Epithelial cell of esophagus (primary cell): ENCODE measurements at regions not wholly inside any gene's neighbourhood (a gene's known extent, or its start where the extent isn't known, plus 50 kb on each side); places are given as distances from the start of the nearest gene placed in this dataset.

Experiments
- DNase-seq: peaks from one replicate; pipeline ENCODE4 v3.0.0; 2010; ENCODE audit warnings: low read depth
- H3K4me3 ChIP-seq: 2 replicates; pipeline ENCODE4 v1.5.1; 2011; ENCODE audit warnings: mild to moderate bottlenecking, low read length, control low read depth
- CTCF ChIP-seq: IDR thresholded peaks from 2 replicates; pipeline ENCODE4 v1.5.1; 2011; ENCODE audit warnings: low read depth, mild to moderate bottlenecking, low read length, control low read depth, inconsistent platforms; ENCODE audit not compliant: insufficient read depth; ENCODE audit errors: missing control alignments

DNA sequence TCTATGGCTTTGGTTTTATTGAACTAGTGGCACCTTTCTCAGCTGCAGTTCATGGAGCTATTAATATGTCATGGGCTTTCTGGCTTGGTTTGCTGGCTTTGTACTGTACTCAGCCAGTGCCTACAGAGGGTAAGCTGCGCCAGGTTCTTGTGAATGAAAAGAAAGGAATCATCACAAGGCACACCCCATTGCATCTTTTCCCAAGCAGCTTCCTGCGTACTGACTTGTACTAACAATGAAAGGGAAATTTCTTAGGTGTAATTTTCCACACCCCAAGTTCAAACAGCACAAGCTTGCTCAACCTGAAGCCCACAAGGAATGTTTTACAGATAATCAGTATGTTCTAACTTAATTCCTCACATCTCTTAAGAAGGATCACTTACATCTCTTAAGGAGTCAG lies 78.0 kb upstream of the TNFSF18 start:
- no peak overlapping the region for H3K4me3 ChIP-seq
- TF ChIP-seq CTCF: no peak

DNA sequence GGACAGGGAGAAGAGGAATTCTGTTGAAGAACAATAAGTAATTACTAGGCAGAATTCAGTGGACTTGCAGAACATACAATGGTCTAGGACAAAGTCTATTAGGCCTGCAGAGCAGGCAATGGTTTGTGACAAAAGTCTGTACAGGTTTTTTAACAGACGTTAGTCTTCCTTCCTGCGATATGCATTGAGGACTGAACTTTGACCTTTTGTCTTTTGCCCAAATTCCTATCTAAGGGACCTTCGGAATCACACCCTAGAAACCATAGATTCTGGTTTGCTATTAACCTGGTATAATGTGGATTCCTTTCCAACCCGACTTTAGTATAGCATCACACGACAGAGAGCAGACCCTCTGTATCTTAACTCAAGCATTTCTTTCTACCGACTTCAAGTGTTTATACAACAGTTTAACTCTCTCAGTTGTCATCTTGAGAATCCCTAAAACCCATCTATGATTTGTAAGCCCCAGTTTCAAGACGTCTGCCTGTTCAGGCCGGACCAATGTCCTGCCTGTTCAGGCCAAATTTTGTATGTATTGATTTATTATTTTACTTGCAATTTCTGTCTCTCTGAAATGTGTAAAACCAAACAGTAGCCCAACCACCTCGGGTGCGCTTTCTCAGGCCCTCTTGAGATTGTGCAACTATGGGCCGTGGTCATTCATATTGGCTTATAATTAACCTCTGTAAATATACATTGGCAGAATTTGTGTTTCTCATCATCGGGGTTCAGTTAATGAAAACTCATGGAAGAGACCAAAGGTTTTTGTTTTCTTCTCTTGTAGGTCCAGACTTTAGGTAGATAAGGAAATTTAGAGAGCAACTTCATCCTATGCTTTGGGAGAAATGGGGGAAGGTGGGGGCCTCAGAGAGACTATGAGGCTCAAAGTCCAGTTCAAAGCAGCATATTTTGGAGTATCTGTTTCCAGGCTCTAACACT lies 76.9 kb upstream of the TNFSF18 start:
- DNase-seq: no peak
- no peak overlapping the region for H3K4me3 ChIP-seq
- TF ChIP-seq CTCF: no peak

More for the DNA sequence above, 78.0 kb upstream of the TNFSF18 start:
- peak; percentile 91 for DNase-seq

DNA sequence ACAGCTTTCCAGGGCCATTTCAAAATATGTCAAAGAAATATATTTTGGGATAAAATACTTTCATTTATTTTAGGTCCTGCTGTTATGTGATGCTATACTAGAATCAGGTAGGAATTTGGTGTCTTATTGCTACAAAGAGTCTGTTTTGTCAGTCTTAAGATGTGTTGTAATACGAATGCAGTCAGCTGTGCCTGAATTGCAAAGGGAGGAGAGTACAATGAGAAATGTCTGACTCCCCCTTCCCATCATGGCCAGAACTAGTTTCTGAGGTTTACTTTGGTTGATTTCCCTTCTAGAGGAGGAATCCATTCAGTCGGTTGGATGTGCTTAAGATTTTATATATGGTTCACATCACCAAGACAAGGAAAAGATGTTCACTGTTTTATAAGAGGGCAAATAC lies 75.7 kb upstream of the TNFSF18 start:
- no peak for TF ChIP-seq CTCF
- peak; percentile 18 for DNase-seq
- H3K4me3 ChIP-seq: no peak overlapping the region

DNA sequence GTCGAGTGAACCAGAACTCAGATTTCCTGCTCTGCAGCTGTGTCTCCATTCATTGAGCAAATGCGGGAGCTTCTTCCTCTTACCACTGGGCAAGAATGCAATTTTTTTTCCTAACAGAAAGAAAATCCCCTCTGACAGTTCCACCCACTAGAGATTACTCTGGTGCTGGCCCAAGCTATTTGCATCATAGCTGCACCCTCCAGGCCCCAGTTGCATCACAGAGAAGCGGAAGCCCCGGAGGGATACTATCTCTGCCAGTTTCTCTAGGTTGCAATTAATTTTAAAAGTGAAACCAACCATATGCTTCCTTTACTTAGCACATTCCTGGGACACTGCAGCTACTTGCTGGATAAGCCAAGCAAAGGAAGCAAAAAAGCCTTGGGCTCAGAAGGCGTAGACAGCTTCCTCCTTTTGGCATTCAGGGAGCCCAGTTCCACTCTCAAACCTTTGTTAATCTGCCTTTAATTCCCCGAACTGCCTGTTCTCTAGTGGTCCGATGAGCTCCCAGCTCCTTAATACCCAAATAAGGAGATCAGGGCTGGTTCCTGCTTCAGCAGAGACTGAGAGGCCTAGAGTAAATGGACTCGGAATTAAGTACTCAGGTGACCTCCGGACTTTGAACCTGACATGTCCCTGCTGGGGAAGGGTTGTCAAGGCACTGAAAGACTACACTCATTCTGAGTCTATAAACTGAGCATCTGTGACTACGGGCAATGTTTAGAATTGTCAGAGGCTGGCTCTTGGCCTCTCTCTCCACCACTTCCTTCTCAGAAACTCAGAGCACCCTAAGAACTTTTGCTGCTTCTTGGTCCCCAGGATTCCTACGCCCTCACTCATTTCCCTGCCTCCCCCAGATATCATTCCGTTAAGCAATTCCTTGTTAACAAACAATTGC lies 72.5 kb upstream of the TNFSF18 start:
- DNase-seq: peak; percentile 94

GRCh38 chr1:173122344-173122935 lies 71.7 kb upstream of the TNFSF18 start:
- peak; percentile 19 for DNase-seq
- H3K4me3 ChIP-seq: no peak overlapping the region
- no peak for TF ChIP-seq CTCF

More for the DNA sequence above, 72.5 kb upstream of the TNFSF18 start:
- no peak overlapping the region for H3K4me3 ChIP-seq
- no peak for TF ChIP-seq CTCF

GRCh38 chr1:173118404-173118803 lies 67.7 kb upstream of the TNFSF18 start:
- TF ChIP-seq CTCF: no peak
- no peak for DNase-seq
- no peak overlapping the region for H3K4me3 ChIP-seq
